SH-SY5Y (cell line): ENCODE measurements at regions not wholly inside any gene's neighbourhood (a gene's known extent, or its start where the extent isn't known, plus 50 kb on each side); places are given as distances from the start of the nearest gene placed in this dataset.

Source experiments
- GATA2 ChIP-seq: IDR thresholded peaks from 2 replicates; pipeline ENCODE4 v1.6.1; 2011; ENCODE audit warnings: mild to moderate bottlenecking, low read depth, low read length
- GATA3 ChIP-seq: IDR thresholded peaks from 2 replicates; pipeline ENCODE4 v1.6.1; 2011; ENCODE audit warnings: low read depth, mild to moderate bottlenecking, low read length, moderate library complexity

- TF ChIP-seq GATA2: no peak
- TF ChIP-seq GATA3: no peak
These were observed 326.1 kb downstream of the TDRD15 start for GRCh38 chr2:21449881-21450280.
